Stimulated activated naive CD8-positive, alpha-beta T cell treated with anti-CD3 and anti-CD28 coated beads, Interleukin-15, Interleukin-2, amounts not matched to agents 100 ng/mL and 50 ng/mL, for 24 hours (primary cell): ENCODE measurements at regions not wholly inside any gene's neighbourhood (a gene's known extent, or its start where the extent isn't known, plus 50 kb on each side); places are given as distances from the start of the nearest gene placed in this dataset.
"Not testable (repeated sequence)": the region's sequence is repeated elsewhere in the genome, so short reads cannot be mapped to it uniquely, and the experiment has no call there.

Source experiments
- H3K27ac Mint-ChIP-seq: one replicate; pipeline ENCODE4 v1.8.0; 2021; ENCODE audit warnings: mild to moderate bottlenecking, mixed read lengths
- H3K27me3 Mint-ChIP-seq: one replicate; pipeline ENCODE4 v1.8.0; 2021; ENCODE audit warnings: mixed read lengths
- H3K36me3 Mint-ChIP-seq: one replicate; pipeline ENCODE4 v1.8.0; 2021; ENCODE audit warnings: low read depth, mixed read lengths
- H3K4me1 Mint-ChIP-seq: one replicate; pipeline ENCODE4 v1.8.0; 2021; ENCODE audit warnings: low read depth, mixed read lengths
- H3K4me3 Mint-ChIP-seq: one replicate; pipeline ENCODE4 v1.8.0; 2021; ENCODE audit warnings: mild to moderate bottlenecking, mixed read lengths
- H3K9me3 Mint-ChIP-seq: one replicate; pipeline ENCODE4 v1.8.0; 2021; ENCODE audit warnings: mixed read lengths

- not testable (repeated sequence) for H3K4me3 Mint-ChIP-seq, H3K27ac Mint-ChIP-seq, H3K4me1 Mint-ChIP-seq, H3K27me3 Mint-ChIP-seq, H3K36me3 Mint-ChIP-seq
- peaks cover 11% of the 10 kb centered on the region for H3K9me3 Mint-ChIP-seq
Measured at GRCh38 chr5:152787709-152788217, 382.7 kb upstream of the NMUR2 start.

GRCh38 chr5:152801886-152802285, 396.8 kb upstream of the NMUR2 start:
- no peaks in the 10 kb centered on the region for H3K27me3 Mint-ChIP-seq
- H3K4me3 Mint-ChIP-seq: no peak overlapping the region
- no peaks in the 10 kb centered on the region for H3K36me3 Mint-ChIP-seq
- no peaks in the 10 kb centered on the region for H3K4me1 Mint-ChIP-seq
- H3K9me3 Mint-ChIP-seq: peaks cover 6% of the 10 kb centered on the region
- no peak overlapping the region for H3K27ac Mint-ChIP-seq

GRCh38 chr5:152804179-152804578, 399.1 kb upstream of the NMUR2 start:
- Mint-ChIP-seq H3K27me3 (no peaks in the 10 kb centered on the region), H3K4me3 (no peak overlapping the region), H3K9me3 (peaks cover 3% of the 10 kb centered on the region), H3K4me1 (no peaks in the 10 kb centered on the region), H3K36me3 (no peaks in the 10 kb centered on the region), H3K27ac (no peak overlapping the region)

- Mint-ChIP-seq H3K9me3 (peaks cover 17% of the 10 kb centered on the region), H3K27me3 (no peaks in the 10 kb centered on the region), H3K4me1 (no peaks in the 10 kb centered on the region), H3K4me3 (no peak overlapping the region), H3K36me3 (no peaks in the 10 kb centered on the region), H3K27ac (no peak overlapping the region)
Measured at GRCh38 chr5:152811988-152812387, 406.9 kb upstream of the NMUR2 start.

GRCh38 chr5:152813526-152813925, 408.4 kb upstream of the NMUR2 start:
- Mint-ChIP-seq H3K9me3 (peaks cover 22% of the 10 kb centered on the region), H3K36me3 (no peaks in the 10 kb centered on the region), H3K27me3 (no peaks in the 10 kb centered on the region), H3K4me1 (no peaks in the 10 kb centered on the region), H3K27ac (no peak overlapping the region), H3K4me3 (no peak overlapping the region)

DNA sequence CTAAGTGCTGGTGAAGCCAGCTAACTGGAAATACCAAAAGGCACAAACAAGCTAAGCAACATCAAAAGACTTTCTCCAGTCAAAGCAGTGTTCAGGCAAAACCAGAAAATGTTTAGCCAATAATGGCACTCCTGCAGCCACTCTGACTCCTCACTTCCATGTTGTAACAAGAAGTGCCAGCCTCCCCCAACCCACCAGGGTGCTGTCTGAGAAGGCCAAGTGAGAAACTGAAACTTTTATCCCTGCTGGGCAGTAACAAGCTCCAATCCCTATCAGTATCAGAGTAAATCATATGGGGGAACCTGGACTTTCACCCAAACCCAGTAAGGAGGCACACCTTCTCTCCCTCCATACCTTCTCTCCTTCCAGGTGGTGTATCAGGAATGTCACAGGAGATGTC, 414.8 kb upstream of the NMUR2 start:
- no peak overlapping the region for H3K4me3 Mint-ChIP-seq
- no peak overlapping the region for H3K27ac Mint-ChIP-seq
- H3K36me3 Mint-ChIP-seq: no peaks in the 10 kb centered on the region
- H3K27me3 Mint-ChIP-seq: no peaks in the 10 kb centered on the region
- H3K9me3 Mint-ChIP-seq: peaks cover 14% of the 10 kb centered on the region
- H3K4me1 Mint-ChIP-seq: no peaks in the 10 kb centered on the region

- no peak overlapping the region for H3K4me3 Mint-ChIP-seq
- peaks cover 15% of the 10 kb centered on the region for H3K9me3 Mint-ChIP-seq
- H3K27ac Mint-ChIP-seq: no peak overlapping the region
- H3K4me1 Mint-ChIP-seq: no peaks in the 10 kb centered on the region
- no peaks in the 10 kb centered on the region for H3K27me3 Mint-ChIP-seq
- H3K36me3 Mint-ChIP-seq: no peaks in the 10 kb centered on the region
Measured at GRCh38 chr5:152824316-152824715, 419.2 kb upstream of the NMUR2 start.

GRCh38 chr5:152838241-152838786, 433.2 kb upstream of the NMUR2 start:
- no peak overlapping the region for H3K27ac Mint-ChIP-seq
- H3K27me3 Mint-ChIP-seq: no peaks in the 10 kb centered on the region
- no peaks in the 10 kb centered on the region for H3K4me1 Mint-ChIP-seq
- H3K9me3 Mint-ChIP-seq: peaks cover 4% of the 10 kb centered on the region
- no peaks in the 10 kb centered on the region for H3K36me3 Mint-ChIP-seq
- H3K4me3 Mint-ChIP-seq: no peak overlapping the region

DNA sequence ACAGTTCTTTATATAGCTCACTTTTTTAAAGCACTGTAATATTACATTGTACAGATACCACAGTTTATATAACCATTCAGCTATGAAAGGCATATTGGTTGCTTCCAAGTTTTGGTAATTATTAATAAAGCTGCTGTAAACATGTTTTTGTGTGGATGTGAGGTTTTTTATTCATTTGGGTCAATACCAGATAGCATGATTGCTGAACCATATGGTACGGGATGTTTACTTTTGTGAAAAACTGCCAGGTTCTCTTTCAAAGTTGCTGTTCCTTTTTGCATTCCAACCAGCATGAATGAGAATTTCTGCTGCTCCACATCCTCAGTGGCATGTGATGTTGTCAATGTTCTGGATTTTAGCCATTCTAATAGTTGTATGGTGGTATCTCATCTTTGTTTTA, 439.6 kb upstream of the NMUR2 start:
- H3K27ac Mint-ChIP-seq: no peak overlapping the region
- H3K9me3 Mint-ChIP-seq: peaks cover 11% of the 10 kb centered on the region
- H3K36me3 Mint-ChIP-seq: no peaks in the 10 kb centered on the region
- no peak overlapping the region for H3K4me3 Mint-ChIP-seq
- H3K4me1 Mint-ChIP-seq: no peaks in the 10 kb centered on the region
- H3K27me3 Mint-ChIP-seq: no peaks in the 10 kb centered on the region

GRCh38 chr5:152853361-152853760, 448.3 kb upstream of the NMUR2 start:
- peaks cover 4% of the 10 kb centered on the region for H3K9me3 Mint-ChIP-seq
- H3K27me3 Mint-ChIP-seq: no peaks in the 10 kb centered on the region
- H3K27ac Mint-ChIP-seq: no peak overlapping the region
- H3K36me3 Mint-ChIP-seq: no peaks in the 10 kb centered on the region
- H3K4me1 Mint-ChIP-seq: no peaks in the 10 kb centered on the region
- no peak overlapping the region for H3K4me3 Mint-ChIP-seq

DNA sequence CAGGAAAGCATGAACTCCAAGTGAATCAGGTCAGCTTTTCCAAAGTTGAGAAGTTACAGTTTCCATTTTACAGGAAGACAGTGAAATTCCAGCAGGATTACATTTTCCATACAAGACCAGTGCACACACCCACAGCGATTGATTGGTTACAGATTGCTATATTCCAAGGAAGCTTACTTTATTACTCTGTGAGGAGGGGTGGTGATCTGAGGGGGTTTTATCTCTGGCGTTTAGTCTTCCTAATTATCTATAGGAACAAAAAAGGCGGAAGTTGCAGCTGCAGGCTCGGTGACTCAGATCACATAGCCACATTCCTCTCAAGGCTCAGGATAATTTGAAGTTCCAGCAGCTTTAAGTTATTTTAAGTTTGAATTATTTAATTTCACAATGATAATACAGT, 450.4 kb upstream of the NMUR2 start:
- Mint-ChIP-seq H3K36me3 (no peaks in the 10 kb centered on the region), H3K4me3 (no peak overlapping the region), H3K4me1 (no peaks in the 10 kb centered on the region), H3K9me3 (peaks cover 4% of the 10 kb centered on the region), H3K27ac (no peak overlapping the region), H3K27me3 (no peaks in the 10 kb centered on the region)

DNA sequence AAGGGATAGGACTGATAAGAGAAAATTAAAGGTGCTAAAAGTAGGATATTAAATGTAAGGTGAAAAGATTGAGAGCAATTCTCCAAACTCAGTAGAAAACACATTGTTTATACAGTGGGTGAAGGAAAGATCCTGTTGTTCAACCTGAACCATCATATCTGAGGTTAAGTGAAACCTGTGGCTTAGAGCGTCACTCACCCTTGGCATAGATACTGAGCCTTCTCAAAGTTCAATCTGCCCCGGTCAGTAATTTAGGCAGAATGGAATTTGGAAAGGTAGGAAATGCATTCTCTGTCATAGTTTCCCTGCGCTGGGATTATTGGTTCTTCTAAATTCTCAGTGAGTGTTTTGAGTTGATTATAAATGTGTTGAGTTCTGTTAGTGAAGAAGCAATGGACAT, 456.2 kb upstream of the NMUR2 start:
- Mint-ChIP-seq H3K9me3 (peaks cover 9% of the 10 kb centered on the region), H3K36me3 (no peaks in the 10 kb centered on the region), H3K4me3 (no peak overlapping the region), H3K27me3 (no peaks in the 10 kb centered on the region), H3K4me1 (no peaks in the 10 kb centered on the region), H3K27ac (no peak overlapping the region)

DNA sequence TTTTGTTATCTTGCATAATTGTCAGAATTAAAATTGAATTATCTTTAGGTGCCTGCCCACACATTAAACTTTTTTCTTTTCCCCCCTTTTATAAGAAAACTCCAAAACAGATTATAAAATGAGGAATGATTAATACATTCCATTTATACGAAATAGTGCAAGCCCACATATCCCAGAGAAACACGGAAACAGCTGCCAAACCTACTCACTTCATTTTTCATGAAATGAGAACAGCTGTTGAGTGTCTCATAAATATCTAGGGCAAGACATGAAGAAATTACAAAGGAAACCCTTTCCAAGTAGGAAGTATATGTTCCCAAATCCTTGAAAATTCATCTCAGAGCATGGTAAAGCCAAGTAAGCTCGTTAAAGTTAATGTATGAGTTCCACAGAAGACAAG, 459.4 kb upstream of the NMUR2 start:
- no peak overlapping the region for H3K27ac Mint-ChIP-seq
- peaks cover 9% of the 10 kb centered on the region for H3K9me3 Mint-ChIP-seq
- no peaks in the 10 kb centered on the region for H3K27me3 Mint-ChIP-seq
- H3K4me3 Mint-ChIP-seq: no peak overlapping the region
- H3K4me1 Mint-ChIP-seq: no peaks in the 10 kb centered on the region
- no peaks in the 10 kb centered on the region for H3K36me3 Mint-ChIP-seq

DNA sequence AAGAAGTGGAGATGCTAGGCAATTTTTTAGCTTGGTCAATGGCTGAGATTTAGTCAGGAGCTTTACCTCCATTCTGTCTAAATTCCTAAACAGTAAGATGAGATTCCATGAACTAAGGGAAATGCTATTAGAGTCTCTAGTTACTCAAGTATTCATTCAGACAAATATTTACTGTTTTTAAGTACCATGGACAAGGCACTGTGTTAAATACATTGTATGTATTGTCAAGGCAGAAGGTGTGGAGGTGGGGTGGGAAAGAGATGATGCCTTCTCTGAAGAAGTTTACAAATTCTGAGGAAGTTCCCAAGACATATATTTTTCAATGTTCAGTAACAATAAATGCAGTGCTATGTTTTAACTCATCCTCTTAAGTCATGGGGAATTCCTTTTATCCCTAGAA, 459.9 kb upstream of the NMUR2 start:
- Mint-ChIP-seq H3K4me1 (no peaks in the 10 kb centered on the region), H3K9me3 (peaks cover 9% of the 10 kb centered on the region), H3K27me3 (no peaks in the 10 kb centered on the region), H3K27ac (no peak overlapping the region), H3K4me3 (no peak overlapping the region), H3K36me3 (no peaks in the 10 kb centered on the region)

GRCh38 chr5:152869971-152870370, 464.9 kb upstream of the NMUR2 start:
- Mint-ChIP-seq H3K4me3 (no peak overlapping the region), H3K36me3 (no peaks in the 10 kb centered on the region), H3K27ac (no peak overlapping the region), H3K4me1 (no peaks in the 10 kb centered on the region), H3K9me3 (no peaks in the 10 kb centered on the region), H3K27me3 (no peaks in the 10 kb centered on the region)

DNA sequence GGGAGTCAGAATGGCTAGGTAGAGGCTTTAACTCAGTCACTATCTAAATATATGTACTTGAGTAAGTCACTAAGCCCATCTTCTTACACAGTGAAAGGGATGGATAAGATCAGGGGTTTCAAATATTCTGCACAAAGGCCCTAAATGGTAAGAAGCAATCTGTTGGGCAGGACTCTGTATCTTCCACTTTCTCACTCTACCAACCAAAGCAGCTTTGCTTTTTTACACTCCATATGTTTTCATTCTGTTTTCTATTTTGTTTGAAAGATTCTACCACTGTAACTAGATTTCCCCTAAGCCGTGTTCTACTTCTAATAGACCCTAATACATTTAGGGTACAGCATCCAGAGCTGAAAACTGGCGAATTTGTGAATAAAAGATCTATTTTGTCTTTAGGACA, 477.5 kb upstream of the NMUR2 start:
- H3K27ac Mint-ChIP-seq: no peak overlapping the region
- H3K4me3 Mint-ChIP-seq: no peak overlapping the region
- H3K36me3 Mint-ChIP-seq: no peaks in the 10 kb centered on the region
- no peaks in the 10 kb centered on the region for H3K4me1 Mint-ChIP-seq
- peaks cover 13% of the 10 kb centered on the region for H3K9me3 Mint-ChIP-seq
- H3K27me3 Mint-ChIP-seq: no peaks in the 10 kb centered on the region
